Tibial nerve (tissue), 3 donors: ENCODE measurements at regions not wholly inside any gene's neighbourhood (a gene's known extent, or its start where the extent isn't known, plus 50 kb on each side); places are given as distances from the start of the nearest gene placed in this dataset.

Experiments used
- CTCF ChIP-seq, 5 experiments: fragments of 200-600 bp in 3 of 5; fragments of 450-650 bp in 2 of 5; sonication (generic) in 3 of 5; IDR thresholded peaks; one replicate each; pipeline ENCODE4 v1.5.1; 2016 to 2019; ENCODE audit warnings: antibody characterized with exemption in 5 of 5, mild to moderate bottlenecking in 3 of 5, moderate library complexity in 2 of 5
- POLR2A ChIP-seq, 2 donors: fragments of 450-650 bp; IDR thresholded peaks; one replicate each; pipeline ENCODE4 v1.6.1; 2017; ENCODE audit warnings: antibody characterized with exemption in 2 of 2, mild to moderate bottlenecking in 2 of 2, moderate library complexity in 2 of 2

GRCh38 chr1:40922969-40923368 is 56.5 kb upstream of the CTPS1 start:
- TF ChIP-seq CTCF (IDR thresholded peaks at IDR 0.05), result no peak
- TF ChIP-seq POLR2A (IDR thresholded peaks at IDR 0.05), result no peak
